Stimulated activated CD8-positive, alpha-beta memory T cell treated with anti-CD3 and anti-CD28 coated beads, Interleukin-7, amount 100 ng/mL, for 48 hours (primary cell): ENCODE measurements at regions not wholly inside any gene's neighbourhood (a gene's known extent, or its start where the extent isn't known, plus 50 kb on each side); places are given as distances from the start of the nearest gene placed in this dataset.
"Not testable (repeated sequence)": the region's sequence is repeated elsewhere in the genome, so short reads cannot be mapped to it uniquely, and the experiment has no call there.

Experiments
- DNase-seq, 2 donors: peaks; one replicate each; pipeline ENCODE4 v3.0.0-alpha.2; 2020; ENCODE audit warnings: low read depth in 1 of 2; ENCODE audit errors: extremely low read depth in 1 of 2

DNA sequence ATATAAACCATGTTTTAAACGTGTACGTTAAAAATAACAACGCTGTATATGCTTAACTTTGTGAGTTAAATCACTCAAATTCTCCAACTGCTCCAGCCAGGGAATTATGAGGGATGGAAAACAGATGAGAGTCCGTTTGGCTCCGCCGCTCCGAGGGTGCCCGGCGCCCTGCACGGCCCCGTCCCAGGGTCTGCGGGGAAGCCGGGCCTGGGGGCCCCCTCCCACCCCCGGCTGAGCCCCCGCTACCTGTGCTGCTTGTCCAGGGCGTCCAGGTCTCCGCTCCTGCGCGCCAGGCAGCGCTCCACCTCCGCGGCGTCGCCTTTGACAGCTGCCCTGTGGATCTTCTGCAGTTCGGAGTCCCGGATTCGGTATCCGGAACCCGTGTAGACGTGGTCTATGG is 415.5 kb downstream of the FOXD4L4 start:
- DNase-seq: not testable (repeated sequence)

DNA sequence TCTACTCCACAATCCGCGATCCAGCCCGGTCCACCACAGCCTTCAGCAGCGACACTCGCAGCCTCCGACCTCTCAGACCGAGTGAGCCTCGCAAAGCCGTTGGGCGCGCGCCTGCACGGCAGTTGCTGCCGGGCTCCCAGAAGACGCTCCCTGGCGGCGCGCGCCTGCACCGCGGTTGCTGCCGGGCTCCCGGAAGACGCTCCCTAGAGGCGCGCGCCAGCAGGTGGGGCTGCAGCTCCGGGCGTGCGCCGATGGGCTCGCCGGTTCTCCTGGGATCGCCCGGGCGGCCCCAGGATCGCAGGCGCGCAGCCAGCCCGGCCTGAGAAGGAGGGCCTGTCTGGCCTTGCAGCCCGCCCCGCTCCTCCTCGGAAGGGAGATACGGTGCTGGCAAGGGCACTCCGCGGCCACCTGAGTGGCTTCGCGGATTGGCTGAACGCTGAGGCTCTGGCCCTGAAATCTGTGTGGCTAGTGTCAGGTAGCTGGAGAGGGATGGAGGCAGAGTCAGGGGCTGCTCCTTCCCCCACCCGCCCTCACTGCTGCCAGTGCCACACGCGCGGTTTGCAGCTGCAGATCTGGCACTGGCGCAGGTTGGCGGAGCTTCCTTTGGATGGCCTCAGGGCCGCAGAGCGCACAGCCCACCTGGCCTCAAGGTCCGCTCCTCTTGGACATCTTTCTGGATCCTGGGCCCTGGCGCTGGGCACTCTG is 416.2 kb downstream of the FOXD4L4 start:
- peak in 1 of 2 donors; percentile 14 for DNase-seq

DNA sequence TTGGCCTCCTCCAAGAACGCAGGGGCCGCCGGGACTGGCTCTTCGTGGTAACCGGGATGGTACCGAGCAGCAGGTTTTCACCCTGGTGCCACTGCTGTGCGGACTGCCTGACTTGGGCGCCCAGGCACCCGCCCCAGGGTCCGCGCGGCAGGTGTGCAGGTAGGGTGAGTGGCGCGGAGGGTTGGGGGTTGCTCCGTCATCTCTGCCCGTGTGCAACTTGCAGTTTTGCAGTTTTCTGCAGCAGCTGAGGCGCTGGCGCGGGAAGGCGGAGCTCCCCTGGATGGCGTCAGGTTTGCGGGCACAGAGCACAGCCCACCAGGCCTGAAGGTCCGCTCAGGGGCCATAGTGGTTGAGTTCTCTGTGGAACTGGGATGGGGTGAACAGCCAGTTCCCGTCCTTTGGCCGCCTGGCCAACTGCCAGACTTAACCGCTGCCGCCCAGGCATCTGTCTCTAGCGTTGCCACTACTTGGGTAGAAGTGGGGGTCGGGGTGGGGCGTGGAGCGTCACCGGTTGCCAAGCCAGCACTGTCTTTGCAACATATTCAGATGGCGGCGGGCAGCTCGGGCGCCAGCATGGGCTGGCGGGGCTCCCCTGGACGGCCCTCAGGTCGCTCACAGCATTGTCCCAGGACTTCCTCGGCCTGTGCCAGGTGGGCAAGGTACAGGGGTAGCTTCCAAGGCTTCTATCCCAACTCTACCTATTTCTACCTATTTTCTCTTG is 417.2 kb downstream of the FOXD4L4 start:
- DNase-seq: not testable (repeated sequence)

GRCh38 chr9:66182316-66182715 is 445.4 kb downstream of the FOXD4L4 start:
- DNase-seq: not testable (repeated sequence)

GRCh38 chr9:66183648-66184047 is 446.7 kb downstream of the FOXD4L4 start:
- not testable (repeated sequence) for DNase-seq

DNA sequence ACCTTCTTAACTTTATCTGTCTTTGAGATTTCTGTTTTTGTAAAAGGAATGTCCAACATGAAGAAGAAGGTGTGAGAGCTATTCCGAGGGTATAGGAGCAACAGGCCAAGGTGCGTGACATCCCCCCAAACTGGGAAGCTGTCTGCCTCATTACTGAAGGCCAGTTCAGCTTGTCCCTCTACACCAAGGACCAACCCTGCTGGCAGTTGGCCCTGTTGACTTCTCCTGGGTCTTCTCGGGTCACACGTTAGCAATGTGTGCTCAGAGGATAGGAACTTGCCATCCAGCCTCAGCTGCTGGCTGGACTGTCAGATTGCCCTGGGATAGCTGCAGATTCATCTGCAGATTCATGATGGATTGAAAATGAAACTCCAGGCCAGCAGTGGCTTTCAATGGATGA is 460.3 kb downstream of the FOXD4L4 start:
- DNase-seq: not testable (repeated sequence)

- DNase-seq: not testable (repeated sequence)
These were observed 461.5 kb downstream of the FOXD4L4 start for GRCh38 chr9:66198421-66198820.

DNA sequence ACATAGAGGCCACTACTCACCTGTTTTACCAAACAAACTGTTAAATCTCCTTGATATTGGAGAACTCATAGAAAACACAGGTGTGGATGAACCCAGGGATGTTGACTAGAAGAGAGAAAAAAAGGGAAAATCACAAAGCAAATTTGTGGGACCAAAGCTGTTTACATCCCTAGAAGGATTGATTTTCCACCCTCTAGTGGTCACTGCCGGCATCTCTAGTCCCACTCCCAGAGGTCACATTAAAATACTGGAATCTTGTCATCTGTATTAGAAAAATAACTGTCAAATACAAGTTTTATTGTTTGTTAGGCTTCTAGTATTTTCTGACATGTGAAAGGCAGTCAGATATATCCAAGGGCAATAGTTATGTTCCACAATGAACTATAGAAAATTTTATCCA is 469.7 kb downstream of the FOXD4L4 start:
- not testable (repeated sequence) for DNase-seq

DNA sequence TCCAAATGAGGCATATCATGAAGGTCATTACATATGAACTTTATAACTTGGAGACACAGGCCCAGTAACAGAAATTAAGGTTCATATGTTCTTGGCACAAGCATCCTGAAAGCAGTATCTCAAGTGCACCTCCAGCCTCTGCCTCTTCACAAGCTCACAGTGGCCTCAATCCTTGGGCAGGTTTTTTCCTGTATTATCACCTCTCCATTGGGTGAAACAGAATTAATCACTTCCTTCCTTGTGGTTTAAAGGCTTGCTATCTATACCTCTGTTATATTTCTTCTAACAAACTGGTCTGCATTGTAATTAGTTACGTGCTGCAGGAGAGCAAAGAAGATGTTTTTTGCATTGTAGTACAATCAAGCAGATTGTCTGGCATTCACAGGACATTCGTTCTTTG is 471.0 kb downstream of the FOXD4L4 start:
- DNase-seq: not testable (repeated sequence)

DNA sequence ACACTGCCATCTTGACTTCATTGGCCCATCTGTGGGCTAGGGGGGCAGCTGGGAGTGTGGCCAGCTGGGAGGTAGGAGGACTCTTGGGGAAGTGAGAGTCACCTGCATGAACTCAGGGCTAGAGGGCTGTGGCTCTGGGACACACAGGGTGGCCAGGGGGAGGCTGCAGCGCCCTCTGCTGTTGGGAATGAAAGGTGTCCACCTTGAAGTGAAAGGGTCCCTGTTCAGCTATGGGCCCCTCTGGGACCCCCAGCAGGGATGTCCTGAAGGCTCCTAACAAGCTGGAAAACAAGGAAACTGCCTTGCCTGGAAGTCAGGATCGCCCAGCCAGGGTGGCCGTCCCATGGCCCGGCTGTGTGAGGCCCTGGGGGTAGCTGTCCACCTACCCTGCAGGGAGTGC is 507.8 kb downstream of the FOXD4L4 start:
- not testable (repeated sequence) for DNase-seq

DNA sequence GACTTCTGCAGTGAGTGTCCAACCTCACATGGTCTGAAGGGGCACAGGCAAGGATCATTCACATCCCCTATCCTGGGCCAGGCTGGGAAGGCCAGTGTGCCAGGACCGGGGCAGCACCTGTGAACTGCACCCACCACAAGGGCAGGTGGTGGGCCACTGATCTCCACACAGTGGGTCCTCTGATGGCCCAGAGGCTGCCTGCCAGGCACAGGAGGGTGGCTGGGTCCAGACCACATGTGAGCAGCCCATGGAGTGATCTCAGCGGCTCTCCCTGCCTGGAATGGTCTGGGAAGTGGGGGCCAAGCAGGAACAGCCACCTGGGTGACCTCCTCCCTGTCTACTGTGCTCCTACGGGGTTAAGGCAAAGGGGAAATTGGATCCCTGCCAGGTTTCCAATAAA is 508.5 kb downstream of the FOXD4L4 start:
- DNase-seq: not testable (repeated sequence)

DNA sequence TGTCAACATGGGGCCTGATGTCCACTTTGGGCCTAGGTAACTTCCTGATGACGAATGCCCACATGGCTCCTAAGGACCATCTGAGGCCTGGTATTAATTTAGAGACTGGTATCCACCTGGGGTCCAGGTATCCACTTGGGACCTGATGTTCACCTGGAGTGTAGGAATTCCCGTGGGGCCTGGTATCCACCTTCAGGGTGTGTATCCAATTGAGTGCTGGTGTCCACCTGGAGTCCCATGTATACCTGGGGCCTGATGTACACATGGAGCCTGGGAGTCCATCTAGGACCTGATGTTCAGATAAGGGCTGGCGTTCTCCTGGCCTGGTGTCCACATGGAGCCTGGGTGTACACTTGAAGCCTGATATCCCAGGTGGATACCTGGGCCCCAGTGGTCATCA is 520.6 kb downstream of the FOXD4L4 start:
- not testable (repeated sequence) for DNase-seq

GRCh38 chr9:66261576-66261975 is 524.6 kb downstream of the FOXD4L4 start:
- not testable (repeated sequence) for DNase-seq

DNA sequence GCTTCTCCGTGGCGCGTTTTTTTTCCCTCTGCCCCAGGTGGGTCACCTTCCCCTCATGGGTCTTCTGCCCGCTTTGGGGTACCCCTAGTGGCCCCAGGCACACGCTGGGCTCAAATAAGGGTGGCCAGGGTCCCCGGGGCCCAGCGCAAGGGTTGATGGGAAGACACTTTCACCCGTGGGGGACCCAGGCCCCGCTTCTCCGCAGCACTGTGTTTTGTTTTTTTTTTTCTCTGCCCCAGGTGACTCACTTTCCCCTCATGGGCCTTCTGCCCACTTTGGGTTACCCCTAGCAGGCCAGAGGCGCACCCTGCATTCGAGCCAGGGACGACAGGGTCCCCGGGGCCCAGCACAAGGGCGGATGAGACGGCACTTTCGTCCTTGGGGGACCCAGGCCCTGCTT is 526.7 kb downstream of the FOXD4L4 start:
- not testable (repeated sequence) for DNase-seq

- not testable (repeated sequence) for DNase-seq
These were observed 527.8 kb downstream of the FOXD4L4 start for GRCh38 chr9:66264786-66265185.

GRCh38 chr9:66266202-66266601 is 529.3 kb downstream of the FOXD4L4 start:
- not testable (repeated sequence) for DNase-seq

DNA sequence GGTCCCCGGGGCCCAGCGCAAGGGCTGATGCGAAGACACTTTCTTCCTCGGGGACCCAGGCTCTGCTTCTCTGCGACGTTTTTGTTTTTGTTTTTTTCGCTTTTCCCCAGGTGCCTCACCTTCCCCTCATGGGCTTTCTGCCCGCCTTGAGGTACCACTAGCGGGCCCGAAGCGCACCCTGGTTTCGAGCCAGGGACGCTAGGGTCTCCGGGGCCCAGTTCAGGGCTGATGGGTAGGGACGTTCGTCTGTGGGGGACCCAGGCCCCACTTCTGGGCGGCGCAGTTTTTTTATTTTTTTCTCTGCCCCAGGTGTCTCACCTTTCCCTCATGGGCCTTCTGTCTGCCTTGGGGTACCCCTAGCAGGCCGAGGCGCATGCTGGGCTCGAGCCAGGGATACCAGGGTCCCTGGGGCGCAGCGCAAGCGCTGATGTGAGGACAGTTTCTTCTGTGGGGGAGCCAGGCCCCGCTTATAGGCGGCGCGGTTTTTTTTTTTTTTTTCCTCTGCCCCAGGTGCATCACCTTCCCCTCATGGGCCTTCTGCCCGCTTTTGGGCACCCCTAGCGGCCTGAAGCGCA is 530.0 kb downstream of the FOXD4L4 start:
- not testable (repeated sequence) for DNase-seq

DNA sequence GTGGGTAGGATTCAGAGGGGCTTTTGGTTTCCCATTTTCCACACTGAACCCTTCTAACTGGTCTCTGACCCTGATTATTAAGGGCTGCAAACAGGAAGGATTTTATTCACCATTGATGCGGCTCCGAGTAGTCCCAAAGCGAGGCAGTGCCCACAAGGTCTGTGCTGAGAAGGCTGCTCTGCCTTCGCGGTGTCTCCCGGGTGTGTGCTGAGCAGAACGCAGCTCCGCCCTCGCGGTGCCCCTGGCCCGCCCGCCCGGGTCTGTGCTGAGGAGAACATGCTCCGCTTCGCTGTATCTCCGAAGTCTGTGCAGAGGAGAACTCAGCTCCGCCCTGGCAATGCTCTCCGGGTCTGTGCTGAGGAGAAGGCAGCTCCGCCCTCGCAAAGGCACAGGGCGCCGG is 530.7 kb downstream of the FOXD4L4 start:
- DNase-seq: peak in 1 of 2 donors; percentile 5

DNA sequence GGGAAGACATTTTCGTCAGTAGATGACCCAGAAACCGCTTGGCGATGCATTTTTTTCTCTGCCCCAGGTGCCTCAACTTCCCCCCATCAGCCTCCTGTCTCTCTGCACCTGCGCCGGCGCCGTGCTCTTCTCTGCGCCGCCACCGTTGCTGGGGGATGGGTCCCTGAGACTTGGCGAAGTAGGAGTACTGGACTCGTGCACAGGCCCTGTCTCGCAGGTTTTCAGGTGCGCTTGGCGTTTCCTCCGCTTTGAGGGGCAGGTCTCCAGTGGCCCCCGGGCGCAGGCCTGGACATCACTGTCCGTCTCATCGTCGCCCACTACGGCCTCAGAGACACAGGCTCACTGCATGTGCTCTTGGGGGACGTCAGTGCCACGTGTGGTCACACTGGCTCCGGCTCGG is 532.1 kb downstream of the FOXD4L4 start:
- DNase-seq: not testable (repeated sequence)

DNA sequence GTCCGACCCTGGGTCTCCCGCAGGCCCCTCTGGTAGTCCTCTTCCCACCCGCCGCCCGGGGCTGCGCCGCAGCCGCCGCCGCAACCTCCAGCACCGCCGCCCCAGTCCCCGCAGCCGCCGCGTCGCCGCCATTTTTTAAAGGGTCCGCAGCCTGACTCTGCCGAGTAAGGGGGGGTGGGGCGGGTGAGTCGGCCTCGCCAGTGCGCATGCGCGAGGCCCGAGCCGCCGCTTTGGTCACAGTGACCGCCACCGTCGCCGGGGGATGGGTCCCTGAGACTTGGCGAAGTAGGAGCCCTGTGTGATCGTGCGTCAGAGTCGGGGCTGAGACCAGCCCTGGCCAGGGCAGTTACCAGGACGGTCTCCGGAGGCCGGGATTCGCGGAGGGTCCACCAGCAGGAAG is 532.8 kb downstream of the FOXD4L4 start:
- DNase-seq: peak; percentile 52 to 64

GRCh38 chr9:66278809-66279208 is 541.9 kb downstream of the FOXD4L4 start:
- DNase-seq: not testable (repeated sequence)
